Naive thymus-derived CD8-positive, alpha-beta T cell (primary cell): ENCODE measurements at regions not wholly inside any gene's neighbourhood (a gene's known extent, or its start where the extent isn't known, plus 50 kb on each side); places are given as distances from the start of the nearest gene placed in this dataset.

ENCODE experiments used
- ATAC-seq, 2 donors: fragments of 150-1000 bp; cut with Tn5 transposase in 1 of 2; sonication (Bioruptor Pico), chemical (Tn5 transposase) in 1 of 2; 1 replicate in 1 of 2; 2 replicates in 1 of 2; pipeline ENCODE4 v1.10.0; 2021; ENCODE audit warnings: mild to moderate bottlenecking in 2 of 2, moderate library complexity in 2 of 2
- POLR2A ChIA-PET: fragments of 350-600 bp; sonication (Branson Sonifier 250); formaldehyde crosslinking; loops from one replicate; lab custom pipeline; 2021; ENCODE audit warnings: antibody characterized with exemption; lab: Charles Lee
- DNase-seq, 10 donors: peaks; one replicate each; pipeline versions ENCODE4 v3.0.0 to v3.0.0-alpha.2; 2020 to 2022
- H3K27ac Mint-ChIP-seq, 10 donors: one replicate each; pipeline ENCODE4 v1.8.0; 2020 to 2022; ENCODE audit warnings: mild to moderate bottlenecking in 10 of 10, mixed read lengths in 10 of 10, moderate library complexity in 4 of 10, inconsistent platforms in 1 of 10
- H3K27me3 Mint-ChIP-seq, 5 donors: one replicate each; pipeline ENCODE4 v1.8.0; 2021 to 2022; ENCODE audit warnings: mixed read lengths in 5 of 5
- H3K36me3 Mint-ChIP-seq, 3 donors: one replicate each; pipeline ENCODE4 v1.8.0; 2020 to 2022; ENCODE audit warnings: mixed read lengths in 3 of 3, mild to moderate bottlenecking in 2 of 3, inconsistent platforms in 1 of 3
- H3K4me1 Mint-ChIP-seq, 4 donors: one replicate each; pipeline ENCODE4 v1.8.0; 2021 to 2022; ENCODE audit warnings: mixed read lengths in 4 of 4
- H3K4me3 Mint-ChIP-seq, 10 donors: one replicate each; pipeline ENCODE4 v1.8.0; 2020 to 2022; ENCODE audit warnings: mild to moderate bottlenecking in 10 of 10, mixed read lengths in 10 of 10, moderate library complexity in 6 of 10, inconsistent platforms in 1 of 10
- H3K9me3 Mint-ChIP-seq, 9 donors: one replicate each; pipeline ENCODE4 v1.8.0; 2020 to 2022; ENCODE audit warnings: mixed read lengths in 9 of 9, mild to moderate bottlenecking in 3 of 9, inconsistent platforms in 1 of 9, moderate library complexity in 1 of 9

- Mint-ChIP-seq H3K4me1 (no peaks in the 10 kb centered on the region), H3K9me3 (peaks cover 0 to 21% (median 9%) of the 10 kb centered on the region in 9 donors), H3K36me3 (no peaks in the 10 kb centered on the region), H3K4me3 (no peak overlapping the region), H3K27ac (no peak overlapping the region), H3K27me3 (no peaks in the 10 kb centered on the region)
- no peak for DNase-seq
- POLR2A ChIA-PET = no interaction called here
- no peak for ATAC-seq
These were observed 1195.7 kb downstream of the LRFN5 start for GRCh38 chr14:42802346-42802745.

- Mint-ChIP-seq H3K4me1 (no peaks in the 10 kb centered on the region), H3K36me3 (peaks cover 0 to 5% (median 0%) of the 10 kb centered on the region in 3 donors), H3K9me3 (peaks cover 6 to 37% (median 14%) of the 10 kb centered on the region in 9 donors), H3K27me3 (no peaks in the 10 kb centered on the region), H3K4me3 (no peak overlapping the region), H3K27ac (no peak overlapping the region)
- DNase-seq (no peak), ATAC-seq (no peak)
- POLR2A ChIA-PET = no interaction called here
These were observed 1185.5 kb downstream of the LRFN5 start for GRCh38 chr14:42792166-42792565.

DNA sequence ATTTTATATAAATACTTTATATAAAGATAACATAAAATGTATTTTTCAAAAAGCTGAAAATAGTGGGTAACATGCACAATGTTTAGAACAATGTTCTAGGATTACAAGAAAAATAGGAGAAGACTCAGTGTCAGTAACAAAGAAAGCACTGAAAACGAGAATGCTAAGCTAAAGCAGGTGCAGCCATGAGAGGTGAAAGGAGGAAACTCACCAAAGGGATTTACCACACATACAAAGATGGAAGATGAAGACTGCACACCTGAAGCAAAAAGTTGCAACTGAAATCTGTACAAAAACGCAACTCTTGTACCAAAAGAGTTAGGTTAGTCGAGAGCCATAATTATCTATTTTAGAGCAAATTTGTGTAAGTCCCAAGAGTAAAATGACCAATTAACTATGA is 1176.1 kb downstream of the LRFN5 start:
- Mint-ChIP-seq H3K4me3 (no peak overlapping the region), H3K36me3 (peaks cover 0 to 8% (median 0%) of the 10 kb centered on the region in 3 donors), H3K4me1 (no peaks in the 10 kb centered on the region), H3K27me3 (no peaks in the 10 kb centered on the region), H3K27ac (no peak overlapping the region), H3K9me3 (peaks cover under 1 to 35% (median 16%) of the 10 kb centered on the region in 9 donors)
- POLR2A ChIA-PET = no interaction called here
- DNase-seq = no peak
- no peak for ATAC-seq

DNA sequence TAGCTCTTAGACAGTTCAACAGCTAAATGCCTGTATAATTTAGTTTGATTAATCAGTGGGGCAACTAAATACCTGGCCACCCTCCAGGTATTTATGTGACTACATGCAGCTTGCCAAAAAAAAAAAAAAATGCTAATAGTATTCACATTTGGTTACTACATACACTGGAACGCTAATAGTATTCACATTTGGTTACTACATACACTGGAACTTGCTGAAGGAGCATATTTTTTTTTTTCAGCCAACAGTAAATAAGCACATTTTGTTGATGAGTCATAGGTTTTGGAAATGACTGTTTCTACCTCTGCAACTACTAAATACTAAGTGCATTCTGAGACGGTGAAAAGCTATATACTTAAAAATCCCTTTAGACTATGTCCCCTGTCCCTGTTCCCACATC is 1172.3 kb downstream of the LRFN5 start:
- Mint-ChIP-seq H3K4me3 (no peak overlapping the region), H3K27me3 (no peaks in the 10 kb centered on the region), H3K36me3 (no peaks in the 10 kb centered on the region)

GRCh38 chr14:42750771-42751170 is 1144.1 kb downstream of the LRFN5 start:
- ATAC-seq = no peak
- H3K9me3 Mint-ChIP-seq = peaks cover 0 to 18% (median 4%) of the 10 kb centered on the region in 9 donors
- no peak overlapping the region for H3K27ac Mint-ChIP-seq
- H3K27me3 Mint-ChIP-seq = no peaks in the 10 kb centered on the region
- no peak for DNase-seq
- H3K4me1 Mint-ChIP-seq = no peaks in the 10 kb centered on the region
- POLR2A ChIA-PET = no interaction called here
- no peaks in the 10 kb centered on the region for H3K36me3 Mint-ChIP-seq
- no peak overlapping the region for H3K4me3 Mint-ChIP-seq

More for the DNA sequence above, 1172.3 kb downstream of the LRFN5 start:
- POLR2A ChIA-PET = no interaction called here
- DNase-seq = no peak
- Mint-ChIP-seq H3K27ac (no peak overlapping the region), H3K9me3 (peaks cover 0 to 22% (median 10%) of the 10 kb centered on the region in 9 donors), H3K4me1 (no peaks in the 10 kb centered on the region)
- no peak for ATAC-seq

- peaks cover 3 to 25% (median 10%) of the 10 kb centered on the region in 9 donors for H3K9me3 Mint-ChIP-seq
- H3K27ac Mint-ChIP-seq = no peak overlapping the region
- POLR2A ChIA-PET = no interaction called here
- H3K36me3 Mint-ChIP-seq = no peaks in the 10 kb centered on the region
- no peaks in the 10 kb centered on the region for H3K4me1 Mint-ChIP-seq
- H3K27me3 Mint-ChIP-seq = no peaks in the 10 kb centered on the region
- ATAC-seq (no peak), DNase-seq (no peak)
- no peak overlapping the region for H3K4me3 Mint-ChIP-seq
These were observed 1135.4 kb downstream of the LRFN5 start for GRCh38 chr14:42742084-42742483.

DNA sequence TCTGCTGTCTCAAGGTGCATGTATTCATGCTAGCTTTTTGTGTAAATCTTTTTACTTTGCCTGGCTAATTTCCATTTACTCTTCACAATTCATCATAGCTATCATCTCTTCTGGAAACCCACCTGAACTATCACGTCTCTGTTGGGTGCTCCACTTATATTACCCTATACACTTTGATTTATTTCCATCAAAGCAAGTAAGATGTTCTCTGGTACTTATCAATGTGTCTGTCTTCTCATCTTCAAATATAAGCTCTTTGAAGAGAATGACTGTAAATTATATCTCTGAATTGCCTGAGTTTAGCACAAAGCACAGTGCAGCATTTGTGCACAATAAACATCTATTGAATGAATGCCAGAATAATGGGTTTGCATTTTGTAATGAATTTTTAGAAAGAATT is 1129.7 kb downstream of the LRFN5 start:
- Mint-ChIP-seq H3K36me3 (no peaks in the 10 kb centered on the region), H3K9me3 (peaks cover 0 to 21% (median 6%) of the 10 kb centered on the region in 9 donors), H3K27me3 (no peaks in the 10 kb centered on the region), H3K4me1 (no peaks in the 10 kb centered on the region), H3K27ac (no peak overlapping the region), H3K4me3 (no peak overlapping the region)
- POLR2A ChIA-PET = no interaction called here
- ATAC-seq = no peak
- DNase-seq = no peak

DNA sequence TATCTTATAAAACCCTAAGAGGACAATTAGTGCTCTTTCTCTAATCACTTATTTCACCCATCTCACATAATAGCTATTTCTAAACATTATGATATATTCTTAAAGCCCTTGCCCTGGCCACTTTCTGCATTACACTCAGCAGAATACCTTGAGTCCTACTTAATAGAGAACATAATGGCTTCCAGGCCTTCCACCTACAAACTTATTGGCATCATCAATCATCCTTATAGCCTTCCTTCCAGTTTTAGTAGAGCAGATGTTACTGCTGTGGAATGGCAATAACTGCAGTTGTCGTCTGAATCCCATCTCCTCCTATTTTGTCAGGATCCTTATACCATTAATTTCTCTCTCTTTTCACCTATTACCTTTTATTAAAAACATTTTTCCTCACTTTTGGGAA is 1127.4 kb downstream of the LRFN5 start:
- POLR2A ChIA-PET = no interaction called here
- no peaks in the 10 kb centered on the region for H3K36me3 Mint-ChIP-seq

GRCh38 chr14:42732005-42732404 is 1125.3 kb downstream of the LRFN5 start:
- POLR2A ChIA-PET = no interaction called here
- no peaks in the 10 kb centered on the region for H3K36me3 Mint-ChIP-seq
- no peak overlapping the region for H3K27ac Mint-ChIP-seq
- ATAC-seq = no peak
- peaks cover 0 to 19% (median 4%) of the 10 kb centered on the region in 9 donors for H3K9me3 Mint-ChIP-seq
- no peaks in the 10 kb centered on the region for H3K27me3 Mint-ChIP-seq
- DNase-seq = no peak
- no peaks in the 10 kb centered on the region for H3K4me1 Mint-ChIP-seq
- no peak overlapping the region for H3K4me3 Mint-ChIP-seq

More for the DNA sequence above, 1127.4 kb downstream of the LRFN5 start:
- Mint-ChIP-seq H3K4me1 (no peaks in the 10 kb centered on the region), H3K4me3 (no peak overlapping the region), H3K27ac (no peak overlapping the region), H3K27me3 (no peaks in the 10 kb centered on the region), H3K9me3 (peaks cover 0 to 19% (median 1%) of the 10 kb centered on the region in 9 donors)
- no peak for ATAC-seq
- DNase-seq = no peak

DNA sequence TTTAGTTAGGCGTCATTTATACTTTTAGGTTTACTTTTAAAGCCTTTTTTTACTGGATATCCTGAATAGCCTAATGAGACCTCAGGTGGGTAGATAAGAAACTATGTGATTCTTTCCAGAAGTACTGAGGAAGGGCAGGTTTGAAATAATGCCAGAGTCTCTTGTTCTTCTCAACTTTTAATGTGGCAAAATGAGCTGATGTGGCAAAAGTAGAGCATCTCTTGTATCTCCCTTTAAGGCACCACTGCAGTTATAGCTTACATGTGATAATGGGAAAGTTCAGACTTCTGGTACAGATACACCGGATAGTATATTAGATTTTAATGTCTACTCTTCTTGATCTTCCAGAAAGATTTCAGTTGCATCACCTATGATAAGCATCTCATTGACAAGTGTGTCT is 1124.8 kb downstream of the LRFN5 start:
- DNase-seq (no peak), ATAC-seq (no peak)
- POLR2A ChIA-PET = no interaction called here
- H3K27me3 Mint-ChIP-seq = no peaks in the 10 kb centered on the region
- H3K4me3 Mint-ChIP-seq = no peak overlapping the region
- H3K4me1 Mint-ChIP-seq = no peaks in the 10 kb centered on the region
- no peak overlapping the region for H3K27ac Mint-ChIP-seq
- H3K36me3 Mint-ChIP-seq = no peaks in the 10 kb centered on the region
- peaks cover 0 to 20% (median 4%) of the 10 kb centered on the region in 9 donors for H3K9me3 Mint-ChIP-seq

DNA sequence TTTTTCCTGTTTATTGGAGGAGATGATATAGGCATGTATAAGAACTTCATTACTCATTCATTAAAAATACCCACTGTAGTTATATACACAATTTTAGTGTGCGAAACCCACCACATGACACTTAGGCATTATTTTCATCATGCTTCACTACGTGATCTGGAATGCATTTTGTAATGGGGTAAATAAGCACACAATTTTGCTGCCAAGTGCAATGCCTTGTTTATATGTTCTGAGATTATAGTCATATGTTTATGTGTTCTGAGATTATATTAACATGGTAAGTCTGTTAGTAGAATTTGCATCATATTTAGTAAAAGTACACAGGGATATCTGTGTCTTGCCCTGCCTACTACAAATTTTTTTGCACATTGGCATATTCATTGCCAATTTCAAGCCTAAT is 1123.0 kb downstream of the LRFN5 start:
- Mint-ChIP-seq H3K27ac (no peak overlapping the region), H3K36me3 (no peaks in the 10 kb centered on the region), H3K9me3 (peaks cover 0 to 14% (median 5%) of the 10 kb centered on the region in 9 donors), H3K4me1 (no peaks in the 10 kb centered on the region), H3K27me3 (no peaks in the 10 kb centered on the region), H3K4me3 (no peak overlapping the region)
- DNase-seq (no peak), ATAC-seq (no peak)
- POLR2A ChIA-PET = no interaction called here

DNA sequence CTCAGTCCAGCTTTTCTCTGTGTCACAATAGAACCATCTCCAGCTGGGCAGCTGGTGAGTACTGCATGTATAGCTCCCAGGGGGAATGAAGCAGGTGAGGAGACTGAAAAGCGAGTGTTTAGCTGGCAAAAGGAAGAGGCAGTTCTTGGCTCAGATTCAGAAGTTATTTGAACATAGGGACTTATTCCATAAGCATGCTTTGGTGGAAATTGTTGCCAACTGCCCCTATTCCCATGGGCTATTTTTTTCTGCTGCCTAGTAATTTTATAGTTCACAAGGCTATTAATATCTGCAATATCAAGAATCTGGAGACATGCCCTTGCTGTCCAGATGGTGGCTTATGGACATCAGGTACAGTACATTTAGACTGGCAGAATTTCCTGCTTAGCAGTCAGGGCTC is 1112.7 kb downstream of the LRFN5 start:
- H3K4me1 Mint-ChIP-seq = no peaks in the 10 kb centered on the region
- no peak overlapping the region for H3K27ac Mint-ChIP-seq
- no peak for DNase-seq
- H3K36me3 Mint-ChIP-seq = no peaks in the 10 kb centered on the region
- no peak for ATAC-seq
- H3K27me3 Mint-ChIP-seq = no peaks in the 10 kb centered on the region
- H3K9me3 Mint-ChIP-seq = peaks cover 0 to 25% (median 4%) of the 10 kb centered on the region in 9 donors
- POLR2A ChIA-PET = no interaction called here
- no peak overlapping the region for H3K4me3 Mint-ChIP-seq

DNA sequence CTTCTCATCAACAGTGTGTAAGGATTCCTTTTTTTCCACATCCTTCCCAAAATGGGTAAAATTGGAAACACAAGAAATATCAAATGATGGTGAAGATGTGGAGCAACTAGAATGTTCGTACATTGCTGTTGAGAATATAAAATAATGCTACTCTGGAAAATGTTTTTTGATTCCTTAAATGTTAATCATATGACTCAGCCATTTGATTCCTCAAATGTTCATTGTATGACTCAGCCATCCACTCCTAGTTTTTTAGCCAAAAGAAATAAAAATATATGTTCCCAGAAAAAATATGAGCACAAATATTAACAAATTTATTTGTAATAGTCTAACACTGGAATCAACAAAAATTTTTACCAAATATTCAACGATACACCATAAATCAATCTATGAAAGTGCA is 1108.6 kb downstream of the LRFN5 start:
- no peaks in the 10 kb centered on the region for H3K27me3 Mint-ChIP-seq
- H3K9me3 Mint-ChIP-seq = peaks cover 0 to 26% (median 5%) of the 10 kb centered on the region in 9 donors
- POLR2A ChIA-PET = no interaction called here
- H3K4me1 Mint-ChIP-seq = no peaks in the 10 kb centered on the region
- ATAC-seq (no peak), DNase-seq (no peak)
- H3K4me3 Mint-ChIP-seq = no peak overlapping the region
- H3K27ac Mint-ChIP-seq = no peak overlapping the region
- H3K36me3 Mint-ChIP-seq = no peaks in the 10 kb centered on the region

GRCh38 chr14:42710071-42710470 is 1103.4 kb downstream of the LRFN5 start:
- H3K4me1 Mint-ChIP-seq = no peaks in the 10 kb centered on the region
- ATAC-seq (no peak), DNase-seq (no peak)
- peaks cover 0 to 18% (median 8%) of the 10 kb centered on the region in 9 donors for H3K9me3 Mint-ChIP-seq
- H3K27ac Mint-ChIP-seq = no peak overlapping the region
- H3K4me3 Mint-ChIP-seq = no peak overlapping the region
- H3K27me3 Mint-ChIP-seq = no peaks in the 10 kb centered on the region
- POLR2A ChIA-PET = no interaction called here
- H3K36me3 Mint-ChIP-seq = no peaks in the 10 kb centered on the region
